GM12875 (cell line): ENCODE measurements at regions not wholly inside any gene's neighbourhood (a gene's known extent, or its start where the extent isn't known, plus 50 kb on each side); places are given as distances from the start of the nearest gene placed in this dataset.

ENCODE experiments used
- H3K4me3 ChIP-seq: one replicate; pipeline ENCODE4 v1.5.1; 2011; ENCODE audit warnings: low read depth, low read length, control low read depth
- CTCF ChIP-seq: IDR thresholded peaks from 2 replicates; pipeline ENCODE4 v1.5.1; 2011; ENCODE audit warnings: low read depth, mild to moderate bottlenecking, control low read depth, inconsistent platforms, low read length, moderate library complexity, borderline replicate concordance; ENCODE audit not compliant: insufficient read depth

DNA sequence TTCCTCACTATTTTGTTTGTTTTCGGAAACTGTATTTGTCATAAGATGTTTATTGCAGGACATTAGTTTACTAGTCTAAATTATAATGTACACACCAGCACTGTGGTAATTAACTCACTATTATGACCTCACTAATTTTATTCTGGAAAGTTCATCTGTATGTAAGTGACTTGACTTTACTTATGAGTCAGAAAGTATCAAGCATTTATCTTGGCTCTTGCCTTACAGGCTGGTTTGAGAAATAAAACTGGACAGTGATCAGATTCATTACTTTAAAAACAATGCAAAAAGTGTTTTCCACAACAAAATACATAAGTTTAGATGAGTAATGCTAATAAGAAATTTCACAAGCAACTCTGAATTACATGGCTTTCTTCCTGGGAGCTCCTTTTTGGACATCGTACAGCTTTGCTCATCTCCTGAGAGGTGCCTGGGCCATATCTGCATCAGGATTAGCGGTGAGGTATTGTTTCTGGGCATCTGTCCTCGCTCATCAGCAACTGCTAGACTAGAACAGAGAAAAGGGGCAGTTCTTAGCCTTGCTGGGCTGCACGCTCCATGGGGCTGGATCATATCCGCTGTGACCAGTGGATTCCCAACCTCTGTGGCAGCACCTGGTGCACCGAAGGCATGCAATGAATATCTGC lies 179.8 kb downstream of the SOD2 start:
- TF ChIP-seq CTCF: no peak
- no peak overlapping the region for H3K4me3 ChIP-seq

DNA sequence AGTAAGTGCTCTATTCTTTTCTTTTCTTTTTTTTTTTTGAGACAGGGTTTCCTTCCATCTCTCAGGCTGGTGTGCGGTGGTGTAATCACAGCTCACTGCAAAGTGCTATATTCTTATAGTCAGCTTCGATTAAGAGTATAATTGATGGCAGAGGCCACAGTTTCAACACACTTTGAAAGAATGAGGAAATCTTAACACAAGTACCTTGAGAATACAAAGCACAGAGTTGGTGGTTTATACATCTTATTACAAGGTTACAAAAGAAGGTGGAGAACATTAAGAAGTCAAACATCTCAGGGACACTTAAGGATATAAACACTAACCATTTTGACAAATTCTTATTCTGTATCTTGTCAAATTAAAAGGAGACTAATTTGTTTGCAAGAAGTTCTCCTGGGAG lies 180.5 kb downstream of the SOD2 start:
- no peak for TF ChIP-seq CTCF
- no peak overlapping the region for H3K4me3 ChIP-seq

GRCh38 chr6:159512104-159512503 lies 180.9 kb downstream of the SOD2 start:
- TF ChIP-seq CTCF: no peak
- no peak overlapping the region for H3K4me3 ChIP-seq

DNA sequence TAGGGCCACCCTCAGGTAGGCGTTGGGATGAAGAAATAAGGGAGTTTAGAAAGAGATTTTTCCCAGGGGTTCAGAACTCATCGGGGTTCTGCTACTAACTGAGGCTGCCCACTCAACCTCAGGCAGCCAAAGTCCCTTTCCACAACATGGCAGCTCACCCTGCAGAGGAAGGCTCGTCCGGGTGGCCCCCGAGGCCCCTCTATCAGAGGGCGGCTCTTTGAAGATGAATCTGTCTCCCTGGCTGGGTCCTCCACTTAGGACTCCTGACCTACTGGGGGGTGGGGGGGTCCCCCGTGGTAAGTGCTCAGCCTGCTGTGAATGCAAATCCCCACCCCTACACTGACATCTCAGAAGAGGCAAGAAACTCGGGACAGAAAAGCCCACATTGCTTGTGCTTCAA lies 182.9 kb downstream of the SOD2 start:
- no peak overlapping the region for H3K4me3 ChIP-seq
- TF ChIP-seq CTCF: no peak

DNA sequence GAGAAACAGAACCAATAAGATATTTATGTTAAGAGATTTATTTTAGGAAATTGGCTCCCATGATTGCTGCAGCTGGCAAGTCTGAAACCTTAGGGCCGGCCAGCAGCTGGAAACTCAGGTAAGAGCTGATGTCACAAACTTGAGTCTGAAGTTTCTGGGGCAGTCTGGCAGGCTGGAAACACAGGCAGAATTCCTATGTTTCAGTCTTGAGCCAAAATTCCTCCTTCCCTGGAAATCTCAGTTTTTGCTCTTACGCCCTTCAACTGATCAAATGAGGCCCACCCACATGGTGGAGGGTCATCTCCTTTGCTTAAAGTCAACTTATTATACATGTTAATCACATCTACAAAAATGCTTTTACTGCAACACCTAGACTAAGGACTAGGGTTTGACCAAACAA lies 184.1 kb downstream of the SOD2 start:
- TF ChIP-seq CTCF: no peak

GRCh38 chr6:159506048-159506447 lies 187.0 kb downstream of the SOD2 start:
- H3K4me3 ChIP-seq: no peak overlapping the region
- no peak for TF ChIP-seq CTCF

More for the DNA sequence above, 184.1 kb downstream of the SOD2 start:
- no peak overlapping the region for H3K4me3 ChIP-seq

- no peak for TF ChIP-seq CTCF
Observed at GRCh38 chr6:159505140-159505922, 187.7 kb downstream of the SOD2 start.

More at GRCh38 chr6:159505140-159505922, 187.7 kb downstream of the SOD2 start:
- H3K4me3 ChIP-seq: no peak overlapping the region
